OCI-LY7 (cell line): ENCODE measurements at regions not wholly inside any gene's neighbourhood (a gene's known extent, or its start where the extent isn't known, plus 50 kb on each side); places are given as distances from the start of the nearest gene placed in this dataset.

ENCODE experiments used
- EZH2phosphoT487 ChIP-seq: fragments of 200-600 bp; sonication (generic); IDR thresholded peaks from 2 replicates; pipeline ENCODE4 v1.6.1; 2018; ENCODE audit warnings: low read depth, borderline replicate concordance, mild to moderate bottlenecking, mixed run types, antibody characterized with exemption, low read length, moderate library complexity, mixed read lengths
- TF ChIP-seq, protein P1 (sequence below): fragments of 200-600 bp; sonication (generic); conservative IDR thresholded peaks from 2 replicates; pipeline ENCODE4 v1.5.1; 2014; ENCODE audit warnings: mild to moderate bottlenecking, antibody characterized with exemption, low read length, moderate library complexity, mixed read lengths

GRCh38 chr10:44017483-44018145 is 367.3 kb downstream of the CXCL12 start:
- TF ChIP-seq, protein P1, sequence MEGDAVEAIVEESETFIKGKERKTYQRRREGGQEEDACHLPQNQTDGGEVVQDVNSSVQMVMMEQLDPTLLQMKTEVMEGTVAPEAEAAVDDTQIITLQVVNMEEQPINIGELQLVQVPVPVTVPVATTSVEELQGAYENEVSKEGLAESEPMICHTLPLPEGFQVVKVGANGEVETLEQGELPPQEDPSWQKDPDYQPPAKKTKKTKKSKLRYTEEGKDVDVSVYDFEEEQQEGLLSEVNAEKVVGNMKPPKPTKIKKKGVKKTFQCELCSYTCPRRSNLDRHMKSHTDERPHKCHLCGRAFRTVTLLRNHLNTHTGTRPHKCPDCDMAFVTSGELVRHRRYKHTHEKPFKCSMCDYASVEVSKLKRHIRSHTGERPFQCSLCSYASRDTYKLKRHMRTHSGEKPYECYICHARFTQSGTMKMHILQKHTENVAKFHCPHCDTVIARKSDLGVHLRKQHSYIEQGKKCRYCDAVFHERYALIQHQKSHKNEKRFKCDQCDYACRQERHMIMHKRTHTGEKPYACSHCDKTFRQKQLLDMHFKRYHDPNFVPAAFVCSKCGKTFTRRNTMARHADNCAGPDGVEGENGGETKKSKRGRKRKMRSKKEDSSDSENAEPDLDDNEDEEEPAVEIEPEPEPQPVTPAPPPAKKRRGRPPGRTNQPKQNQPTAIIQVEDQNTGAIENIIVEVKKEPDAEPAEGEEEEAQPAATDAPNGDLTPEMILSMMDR, result no peak
- TF ChIP-seq EZH2phosphoT487, result no peak
